Naive B cell (primary cell): ENCODE measurements at regions not wholly inside any gene's neighbourhood (a gene's known extent, or its start where the extent isn't known, plus 50 kb on each side); places are given as distances from the start of the nearest gene placed in this dataset.

Experiments
- ATAC-seq, 2 donors: fragments of 150-1000 bp; cut with Tn5 transposase; 2 replicates each; pipeline ENCODE4 v1.10.0; 2021; ENCODE audit warnings: low read depth in 2 of 2, mild to moderate bottlenecking in 2 of 2, moderate library complexity in 2 of 2
- DNase-seq: peaks from one replicate; pipeline ENCODE4 v3.0.0; 2022
- H3K27ac Mint-ChIP-seq, 6 donors: one replicate each; pipeline ENCODE4 v1.8.0; 2020 to 2022; ENCODE audit warnings: mild to moderate bottlenecking in 6 of 6, mixed read lengths in 6 of 6, moderate library complexity in 5 of 6, inconsistent platforms in 2 of 6
- H3K27me3 Mint-ChIP-seq, 3 donors: one replicate each; pipeline ENCODE4 v1.8.0; 2021 to 2022; ENCODE audit warnings: mixed read lengths in 3 of 3, mild to moderate bottlenecking in 1 of 3
- H3K36me3 Mint-ChIP-seq, 2 donors: one replicate each; pipeline ENCODE4 v1.8.0; 2020 to 2022; ENCODE audit warnings: mixed read lengths in 2 of 2, inconsistent platforms in 1 of 2, mild to moderate bottlenecking in 1 of 2
- H3K4me1 Mint-ChIP-seq, 3 donors: one replicate each; pipeline ENCODE4 v1.8.0; 2020 to 2022; ENCODE audit warnings: mixed read lengths in 3 of 3, inconsistent platforms in 1 of 3, mild to moderate bottlenecking in 1 of 3, moderate library complexity in 1 of 3
- H3K4me3 Mint-ChIP-seq, 8 donors: one replicate each; pipeline ENCODE4 v1.8.0; 2020 to 2022; ENCODE audit warnings: mild to moderate bottlenecking in 8 of 8, mixed read lengths in 8 of 8, moderate library complexity in 8 of 8, inconsistent platforms in 2 of 8
- H3K9me3 Mint-ChIP-seq, 7 donors: one replicate each; pipeline ENCODE4 v1.8.0; 2020 to 2022; ENCODE audit warnings: mixed read lengths in 7 of 7, mild to moderate bottlenecking in 5 of 7, inconsistent platforms in 2 of 7, moderate library complexity in 1 of 7

GRCh38 chr18:67665266-67665665 is 148.7 kb upstream of the DSEL start:
- DNase-seq (no peak), ATAC-seq (no peak)
- Mint-ChIP-seq H3K36me3 (no peaks in the 10 kb centered on the region), H3K9me3 (peaks cover 0 to 2% (median 0%) of the 10 kb centered on the region in 7 donors), H3K27ac (no peak overlapping the region), H3K4me1 (no peaks in the 10 kb centered on the region), H3K4me3 (no peak overlapping the region), H3K27me3 (peaks cover 0 to 3% (median 0%) of the 10 kb centered on the region in 3 donors)

- Mint-ChIP-seq H3K36me3 (no peaks in the 10 kb centered on the region), H3K4me3 (no peak overlapping the region), H3K4me1 (no peaks in the 10 kb centered on the region), H3K27ac (no peak overlapping the region), H3K27me3 (peaks cover 0 to 3% (median 0%) of the 10 kb centered on the region in 3 donors), H3K9me3 (peaks cover 0 to 2% (median 0%) of the 10 kb centered on the region in 7 donors)
- ATAC-seq (no peak), DNase-seq (no peak)
Observed at GRCh38 chr18:67662996-67663395, 146.5 kb upstream of the DSEL start.

GRCh38 chr18:67661555-67661954 is 145.0 kb upstream of the DSEL start:
- no peaks in the 10 kb centered on the region for H3K4me1 Mint-ChIP-seq
- peaks cover 0 to 2% (median 0%) of the 10 kb centered on the region in 7 donors for H3K9me3 Mint-ChIP-seq
- no peak for ATAC-seq
- H3K36me3 Mint-ChIP-seq, result no peaks in the 10 kb centered on the region
- DNase-seq, result no peak
- no peak overlapping the region for H3K4me3 Mint-ChIP-seq
- H3K27ac Mint-ChIP-seq, result no peak overlapping the region
- peaks cover 0 to 3% (median 0%) of the 10 kb centered on the region in 3 donors for H3K27me3 Mint-ChIP-seq

- H3K9me3 Mint-ChIP-seq, result no peaks in the 10 kb centered on the region
Observed at GRCh38 chr18:67654101-67654500, 137.6 kb upstream of the DSEL start.

GRCh38 chr18:67652288-67652687 is 135.8 kb upstream of the DSEL start:
- DNase-seq (no peak), ATAC-seq (no peak)
- no peaks in the 10 kb centered on the region for H3K27me3 Mint-ChIP-seq
- H3K36me3 Mint-ChIP-seq, result no peaks in the 10 kb centered on the region
- no peaks in the 10 kb centered on the region for H3K9me3 Mint-ChIP-seq
- H3K4me3 Mint-ChIP-seq, result no peak overlapping the region
- no peak overlapping the region for H3K27ac Mint-ChIP-seq
- H3K4me1 Mint-ChIP-seq, result no peaks in the 10 kb centered on the region

More at GRCh38 chr18:67654101-67654500, 137.6 kb upstream of the DSEL start:
- Mint-ChIP-seq H3K4me3 (no peak overlapping the region), H3K36me3 (no peaks in the 10 kb centered on the region), H3K27me3 (no peaks in the 10 kb centered on the region), H3K27ac (no peak overlapping the region), H3K4me1 (no peaks in the 10 kb centered on the region)
- DNase-seq (no peak), ATAC-seq (no peak)

GRCh38 chr18:67651438-67651837 is 134.9 kb upstream of the DSEL start:
- Mint-ChIP-seq H3K9me3 (no peaks in the 10 kb centered on the region), H3K27ac (no peak overlapping the region), H3K4me3 (no peak overlapping the region), H3K36me3 (no peaks in the 10 kb centered on the region), H3K4me1 (no peaks in the 10 kb centered on the region), H3K27me3 (no peaks in the 10 kb centered on the region)
- DNase-seq, result no peak
- ATAC-seq, result no peak

GRCh38 chr18:67650686-67651385 is 134.3 kb upstream of the DSEL start:
- H3K4me3 Mint-ChIP-seq, result no peak overlapping the region
- H3K27me3 Mint-ChIP-seq, result no peaks in the 10 kb centered on the region
- no peak overlapping the region for H3K27ac Mint-ChIP-seq

GRCh38 chr18:67646890-67647289 is 130.4 kb upstream of the DSEL start:
- H3K27ac Mint-ChIP-seq, result no peak overlapping the region
- no peaks in the 10 kb centered on the region for H3K27me3 Mint-ChIP-seq
- ATAC-seq, result no peak

More at GRCh38 chr18:67650686-67651385, 134.3 kb upstream of the DSEL start:
- no peak for DNase-seq
- Mint-ChIP-seq H3K9me3 (peaks cover 0 to 3% (median 0%) of the 10 kb centered on the region in 7 donors), H3K36me3 (no peaks in the 10 kb centered on the region), H3K4me1 (no peaks in the 10 kb centered on the region)
- no peak for ATAC-seq

GRCh38 chr18:67644226-67644625 is 127.7 kb upstream of the DSEL start:
- no peak overlapping the region for H3K27ac Mint-ChIP-seq
- ATAC-seq, result no peak

More at GRCh38 chr18:67646890-67647289, 130.4 kb upstream of the DSEL start:
- no peak for DNase-seq
- Mint-ChIP-seq H3K4me1 (no peaks in the 10 kb centered on the region), H3K36me3 (no peaks in the 10 kb centered on the region), H3K9me3 (peaks cover 0 to 8% (median 0%) of the 10 kb centered on the region in 7 donors), H3K4me3 (no peak overlapping the region)

GRCh38 chr18:67639872-67640271 is 123.4 kb upstream of the DSEL start:
- DNase-seq (no peak), ATAC-seq (no peak)
- Mint-ChIP-seq H3K36me3 (no peaks in the 10 kb centered on the region), H3K4me1 (no peaks in the 10 kb centered on the region), H3K27me3 (peaks cover 0 to 6% (median 0%) of the 10 kb centered on the region in 3 donors), H3K27ac (no peak overlapping the region), H3K9me3 (peaks cover 0 to 2% (median 0%) of the 10 kb centered on the region in 7 donors), H3K4me3 (no peak overlapping the region)

More at GRCh38 chr18:67644226-67644625, 127.7 kb upstream of the DSEL start:
- Mint-ChIP-seq H3K9me3 (peaks cover 0 to 8% (median 1%) of the 10 kb centered on the region in 7 donors), H3K36me3 (no peaks in the 10 kb centered on the region), H3K4me3 (no peak overlapping the region), H3K4me1 (no peaks in the 10 kb centered on the region), H3K27me3 (no peaks in the 10 kb centered on the region)
- no peak for DNase-seq

- Mint-ChIP-seq H3K27me3 (peaks cover 0 to 6% (median 0%) of the 10 kb centered on the region in 3 donors), H3K9me3 (peaks cover 0 to 2% (median 0%) of the 10 kb centered on the region in 7 donors), H3K4me1 (no peaks in the 10 kb centered on the region), H3K27ac (no peak overlapping the region), H3K36me3 (no peaks in the 10 kb centered on the region), H3K4me3 (no peak overlapping the region)
- ATAC-seq (no peak), DNase-seq (no peak)
Observed at GRCh38 chr18:67636597-67637385, 120.3 kb upstream of the DSEL start.

- H3K4me1 Mint-ChIP-seq, result no peaks in the 10 kb centered on the region
- no peak overlapping the region for H3K4me3 Mint-ChIP-seq
- no peak for DNase-seq
- no peak overlapping the region for H3K27ac Mint-ChIP-seq
- no peak for ATAC-seq
- H3K27me3 Mint-ChIP-seq, result peaks cover 0 to 14% (median 0%) of the 10 kb centered on the region in 3 donors
- no peaks in the 10 kb centered on the region for H3K36me3 Mint-ChIP-seq
- no peaks in the 10 kb centered on the region for H3K9me3 Mint-ChIP-seq
Observed at GRCh38 chr18:67634631-67635338, 118.3 kb upstream of the DSEL start.

- no peak for ATAC-seq
- no peak overlapping the region for H3K27ac Mint-ChIP-seq
- H3K4me1 Mint-ChIP-seq, result no peaks in the 10 kb centered on the region
- no peak overlapping the region for H3K4me3 Mint-ChIP-seq
- H3K36me3 Mint-ChIP-seq, result no peaks in the 10 kb centered on the region
- H3K27me3 Mint-ChIP-seq, result peaks cover 0 to 14% (median 0%) of the 10 kb centered on the region in 3 donors
- no peak for DNase-seq
- H3K9me3 Mint-ChIP-seq, result no peaks in the 10 kb centered on the region
Observed at GRCh38 chr18:67633939-67634338, 117.4 kb upstream of the DSEL start.
